A673 (cell line): ENCODE measurements at regions not wholly inside any gene's neighbourhood (a gene's known extent, or its start where the extent isn't known, plus 50 kb on each side); places are given as distances from the start of the nearest gene placed in this dataset.

Source experiments
- EZH2 ChIP-seq: fragments of 200-600 bp; sonication (generic); IDR thresholded peaks from 2 replicates; pipeline ENCODE4 v1.6.1; 2017; ENCODE audit warnings: borderline replicate concordance, low read depth, mild to moderate bottlenecking, mixed read lengths, antibody characterized with exemption, low read length; ENCODE audit not compliant: poor library complexity, severe bottlenecking
- TF ChIP-seq, protein P1 (sequence below): fragments of 300-800, 200-600 bp; sonication (generic); conservative IDR thresholded peaks from 2 replicates; pipeline ENCODE4 v1.5.1; 2017; ENCODE audit warnings: low read depth, mild to moderate bottlenecking, antibody characterized with exemption, low read length, moderate library complexity, mixed read lengths

DNA sequence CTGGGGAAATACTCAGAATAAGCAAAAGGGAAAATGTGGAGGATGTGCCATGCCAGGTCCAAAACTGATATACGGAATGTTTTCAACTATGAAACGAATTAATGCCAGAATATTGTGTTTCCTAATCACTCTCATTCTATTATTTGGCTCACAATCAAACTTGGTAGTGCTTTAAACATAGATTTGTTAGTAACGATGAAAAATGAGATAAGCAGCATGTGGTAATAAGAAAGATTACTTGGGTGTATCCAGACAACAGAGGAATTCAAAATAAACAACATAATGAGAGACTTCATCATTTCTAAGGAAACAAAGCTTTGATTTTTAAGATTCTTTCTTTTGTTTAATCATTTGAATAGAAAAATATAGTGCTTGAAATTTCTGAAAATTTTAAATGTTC, 237.3 kb downstream of the TACR3 start:
- TF ChIP-seq, protein P1, sequence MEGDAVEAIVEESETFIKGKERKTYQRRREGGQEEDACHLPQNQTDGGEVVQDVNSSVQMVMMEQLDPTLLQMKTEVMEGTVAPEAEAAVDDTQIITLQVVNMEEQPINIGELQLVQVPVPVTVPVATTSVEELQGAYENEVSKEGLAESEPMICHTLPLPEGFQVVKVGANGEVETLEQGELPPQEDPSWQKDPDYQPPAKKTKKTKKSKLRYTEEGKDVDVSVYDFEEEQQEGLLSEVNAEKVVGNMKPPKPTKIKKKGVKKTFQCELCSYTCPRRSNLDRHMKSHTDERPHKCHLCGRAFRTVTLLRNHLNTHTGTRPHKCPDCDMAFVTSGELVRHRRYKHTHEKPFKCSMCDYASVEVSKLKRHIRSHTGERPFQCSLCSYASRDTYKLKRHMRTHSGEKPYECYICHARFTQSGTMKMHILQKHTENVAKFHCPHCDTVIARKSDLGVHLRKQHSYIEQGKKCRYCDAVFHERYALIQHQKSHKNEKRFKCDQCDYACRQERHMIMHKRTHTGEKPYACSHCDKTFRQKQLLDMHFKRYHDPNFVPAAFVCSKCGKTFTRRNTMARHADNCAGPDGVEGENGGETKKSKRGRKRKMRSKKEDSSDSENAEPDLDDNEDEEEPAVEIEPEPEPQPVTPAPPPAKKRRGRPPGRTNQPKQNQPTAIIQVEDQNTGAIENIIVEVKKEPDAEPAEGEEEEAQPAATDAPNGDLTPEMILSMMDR: no peak
- TF ChIP-seq EZH2: no peak
